ENCODE measurements at regions not wholly inside any gene's neighbourhood (a gene's known extent, or its start where the extent isn't known, plus 50 kb on each side); places are given as distances from the start of the nearest gene placed in this dataset.

GRCh38 chr6:15763837-15764236 is 101.0 kb upstream of the DTNBP1 start:
- Histone ChIP-seq H3K4me3 (ENCODE audit: low read length in 3 of 3) (no peak overlapping the region), H3K9ac (ENCODE audit: low read length in 3 of 3) (no peak overlapping the region), H3K27me3 (ENCODE audit: control insufficient read depth, insufficient read depth, low read length) (no peaks in the 10 kb centered on the region), H3K36me3 (ENCODE audit: control insufficient read depth in 2 of 3, insufficient read depth in 3 of 3, low read length in 3 of 3) (no peaks in the 10 kb centered on the region), H3K9me3 (ENCODE audit: control insufficient read depth in 2 of 3, insufficient read depth in 1 of 3, low read length in 3 of 3) (no peaks in the 10 kb centered on the region), H3K27ac (ENCODE audit: low read depth in 2 of 2, low read length in 2 of 2) (no peak overlapping the region), H3K4me1 (ENCODE audit: control insufficient read depth in 2 of 3, insufficient read depth in 2 of 3, low read depth in 1 of 3, low read length in 3 of 3) (peaks cover 0 to 9% (median 4%) of the 10 kb centered on the region in 3 donors)
- intact Hi-C loops (cut with DNase I): no loop called here
- DNase-seq (peak in 3 of 5 donors; percentile 44 to 77 (median 49)), FAIRE-seq (no peak)
- TF ChIP-seq CTCF (IDR thresholded peaks at IDR 0.05; ENCODE audit: borderline replicate concordance, extremely low read depth, insufficient read depth): no peak

DNA sequence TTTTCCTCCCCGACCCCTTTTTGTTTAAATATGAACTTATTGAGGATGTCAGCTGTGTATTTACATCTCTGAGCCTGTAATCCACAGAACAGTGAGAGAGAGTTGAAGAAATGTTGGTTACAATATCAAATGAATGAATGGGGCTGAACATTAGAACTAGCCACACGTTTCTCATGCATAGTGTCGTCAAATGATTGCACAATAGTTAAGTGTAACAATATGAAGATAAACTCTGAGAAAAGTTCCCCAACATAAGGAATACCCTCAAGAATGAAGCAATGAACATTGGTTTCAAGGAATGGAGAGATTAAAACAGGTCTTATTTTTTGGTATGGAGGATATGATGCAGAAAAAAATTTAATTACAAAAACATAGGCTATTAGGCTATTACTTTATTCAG is 100.5 kb upstream of the DTNBP1 start:
- intact Hi-C loops (cut with DNase I): no loop called here
- TF ChIP-seq CTCF (IDR thresholded peaks at IDR 0.05; ENCODE audit: borderline replicate concordance, extremely low read depth, insufficient read depth): no peak

GRCh38 chr6:15761045-15761502 is 98.2 kb upstream of the DTNBP1 start:
- Histone ChIP-seq H3K4me1 (ENCODE audit: control insufficient read depth in 2 of 3, insufficient read depth in 2 of 3, low read depth in 1 of 3, low read length in 3 of 3) (peaks cover 0 to 9% (median 4%) of the 10 kb centered on the region in 3 donors), H3K27me3 (ENCODE audit: control insufficient read depth, insufficient read depth, low read length) (no peaks in the 10 kb centered on the region), H3K9ac (ENCODE audit: low read length in 3 of 3) (no peak overlapping the region), H3K4me3 (ENCODE audit: low read length in 3 of 3) (no peak overlapping the region), H3K36me3 (ENCODE audit: control insufficient read depth in 2 of 3, insufficient read depth in 3 of 3, low read length in 3 of 3) (no peaks in the 10 kb centered on the region), H3K9me3 (ENCODE audit: control insufficient read depth in 2 of 3, insufficient read depth in 1 of 3, low read length in 3 of 3) (no peaks in the 10 kb centered on the region), H3K27ac (ENCODE audit: low read depth in 2 of 2, low read length in 2 of 2) (no peak overlapping the region)
- no peak for TF ChIP-seq CTCF (IDR thresholded peaks at IDR 0.05; ENCODE audit: borderline replicate concordance, extremely low read depth, insufficient read depth)
- DNase-seq (no peak), FAIRE-seq (no peak)
- intact Hi-C loops (cut with DNase I): no loop called here

More for the DNA sequence above, 100.5 kb upstream of the DTNBP1 start:
- Histone ChIP-seq H3K4me3 (ENCODE audit: low read length in 3 of 3) (no peak overlapping the region), H3K9ac (ENCODE audit: low read length in 3 of 3) (no peak overlapping the region), H3K9me3 (ENCODE audit: control insufficient read depth in 2 of 3, insufficient read depth in 1 of 3, low read length in 3 of 3) (no peaks in the 10 kb centered on the region), H3K27ac (ENCODE audit: low read depth in 2 of 2, low read length in 2 of 2) (no peak overlapping the region), H3K27me3 (ENCODE audit: control insufficient read depth, insufficient read depth, low read length) (no peaks in the 10 kb centered on the region), H3K36me3 (ENCODE audit: control insufficient read depth in 2 of 3, insufficient read depth in 3 of 3, low read length in 3 of 3) (no peaks in the 10 kb centered on the region), H3K4me1 (ENCODE audit: control insufficient read depth in 2 of 3, insufficient read depth in 2 of 3, low read depth in 1 of 3, low read length in 3 of 3) (peaks cover 0 to 9% (median 4%) of the 10 kb centered on the region in 3 donors)
- no peak for DNase-seq
- no peak for FAIRE-seq

- H3K27me3 ChIP-seq (ENCODE audit: control insufficient read depth, insufficient read depth, low read length): no peaks in the 10 kb centered on the region
- H3K36me3 ChIP-seq (ENCODE audit: control insufficient read depth in 2 of 3, insufficient read depth in 3 of 3, low read length in 3 of 3): no peaks in the 10 kb centered on the region
- no peak overlapping the region for H3K4me3 ChIP-seq (ENCODE audit: low read length in 3 of 3)
- intact Hi-C loops (cut with DNase I): no loop called here
- FAIRE-seq: no peak
- peaks cover 2 to 5% (median 3%) of the 10 kb centered on the region in 3 donors for H3K4me1 ChIP-seq (ENCODE audit: control insufficient read depth in 2 of 3, insufficient read depth in 2 of 3, low read depth in 1 of 3, low read length in 3 of 3)
- no peaks in the 10 kb centered on the region for H3K9me3 ChIP-seq (ENCODE audit: control insufficient read depth in 2 of 3, insufficient read depth in 1 of 3, low read length in 3 of 3)
- no peak for DNase-seq
- H3K27ac ChIP-seq (ENCODE audit: low read depth in 2 of 2, low read length in 2 of 2): no peak overlapping the region
- TF ChIP-seq CTCF (IDR thresholded peaks at IDR 0.05; ENCODE audit: borderline replicate concordance, extremely low read depth, insufficient read depth): no peak
- H3K9ac ChIP-seq (ENCODE audit: low read length in 3 of 3): no peak overlapping the region
These were observed 95.9 kb upstream of the DTNBP1 start for GRCh38 chr6:15758631-15759215.

All from kidney (tissue), 13 donors.